ENCODE measurements at regions not wholly inside any gene's neighbourhood (a gene's known extent, or its start where the extent isn't known, plus 50 kb on each side); places are given as distances from the start of the nearest gene placed in this dataset.
"Not testable (repeated sequence)": the region's sequence is repeated elsewhere in the genome, so short reads cannot be mapped to it uniquely, and the experiment has no call there.

GRCh38 chr6:19939926-19940325, 102.8 kb downstream of the ID4 start:
- ATAC-seq; H3K27ac Mint-ChIP-seq; H3K4me1 Mint-ChIP-seq; DNase-seq (ENCODE audit: low spot score in 2 of 2); H3K36me3 Mint-ChIP-seq; H3K9me3 Mint-ChIP-seq; H3K4me3 Mint-ChIP-seq: not testable (repeated sequence)

GRCh38 chr6:19943042-19943441, 105.9 kb downstream of the ID4 start:
- DNase-seq (ENCODE audit: low spot score in 2 of 2) (no peak), ATAC-seq (no peak)
- H3K4me3 Mint-ChIP-seq, result no peak overlapping the region
- no peaks in the 10 kb centered on the region for H3K36me3 Mint-ChIP-seq
- peaks cover 4% of the 10 kb centered on the region for H3K9me3 Mint-ChIP-seq
- no peak overlapping the region for H3K27ac Mint-ChIP-seq
- no peaks in the 10 kb centered on the region for H3K4me1 Mint-ChIP-seq

GRCh38 chr6:19945843-19946358, 108.7 kb downstream of the ID4 start:
- H3K4me1 Mint-ChIP-seq, result no peaks in the 10 kb centered on the region
- ATAC-seq, result no peak
- DNase-seq (ENCODE audit: low spot score in 2 of 2), result no peak
- H3K36me3 Mint-ChIP-seq, result no peaks in the 10 kb centered on the region
- H3K9me3 Mint-ChIP-seq, result peaks cover 8% of the 10 kb centered on the region
- no peak overlapping the region for H3K4me3 Mint-ChIP-seq
- H3K27ac Mint-ChIP-seq, result no peak overlapping the region

GRCh38 chr6:19949155-19949554, 112.0 kb downstream of the ID4 start:
- Mint-ChIP-seq H3K36me3 (no peaks in the 10 kb centered on the region), H3K4me1 (no peaks in the 10 kb centered on the region), H3K9me3 (peaks cover 11% of the 10 kb centered on the region), H3K4me3 (no peak overlapping the region), H3K27ac (no peak overlapping the region)
- ATAC-seq (no peak), DNase-seq (ENCODE audit: low spot score in 2 of 2) (no peak)

DNA sequence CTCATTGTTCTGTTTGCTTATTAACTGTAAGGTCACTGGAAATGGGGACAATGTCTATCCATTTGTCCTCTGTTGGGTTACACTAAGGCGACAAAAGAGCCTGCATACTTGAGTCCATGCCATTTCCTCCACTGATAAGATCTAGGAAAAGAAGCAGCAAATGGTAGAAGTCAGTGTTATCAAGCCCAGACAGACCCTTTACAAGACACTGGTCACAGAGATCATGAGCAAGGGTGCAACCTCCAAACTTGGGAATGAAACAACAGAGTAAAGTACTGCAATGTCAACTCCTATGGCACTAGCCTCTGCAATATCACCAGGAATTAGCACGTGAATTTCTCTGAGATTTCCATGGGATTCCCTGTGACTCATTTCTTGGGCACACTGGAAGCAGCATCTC, 126.9 kb downstream of the ID4 start:
- H3K4me1 Mint-ChIP-seq, result no peaks in the 10 kb centered on the region
- DNase-seq (ENCODE audit: low spot score in 2 of 2) (no peak), ATAC-seq (no peak)
- no peak overlapping the region for H3K27ac Mint-ChIP-seq
- H3K4me3 Mint-ChIP-seq, result no peak overlapping the region
- H3K9me3 Mint-ChIP-seq, result no peaks in the 10 kb centered on the region
- no peaks in the 10 kb centered on the region for H3K36me3 Mint-ChIP-seq

DNA sequence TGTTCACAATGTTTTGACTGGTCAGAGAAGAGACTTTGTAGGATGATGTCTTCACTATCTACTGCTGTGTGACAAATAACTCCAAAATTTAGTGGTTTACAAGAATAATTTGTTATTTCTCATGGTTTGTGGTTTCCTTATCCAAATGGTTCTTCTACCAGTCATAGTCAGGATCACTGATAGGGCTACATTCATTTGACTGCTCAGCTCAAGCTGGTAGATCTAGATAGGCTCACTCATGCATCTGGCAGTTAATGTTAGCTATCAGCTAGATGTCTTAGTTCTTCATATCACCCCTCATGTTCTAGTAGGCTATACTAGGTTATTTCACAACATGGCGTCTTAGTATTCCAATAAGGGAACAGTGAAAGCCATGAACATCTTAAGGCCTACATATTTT, 131.0 kb downstream of the ID4 start:
- no peak overlapping the region for H3K27ac Mint-ChIP-seq
- H3K36me3 Mint-ChIP-seq, result no peaks in the 10 kb centered on the region
- no peaks in the 10 kb centered on the region for H3K9me3 Mint-ChIP-seq
- no peak overlapping the region for H3K4me3 Mint-ChIP-seq
- ATAC-seq (no peak), DNase-seq (ENCODE audit: low spot score in 2 of 2) (no peak)
- H3K4me1 Mint-ChIP-seq, result no peaks in the 10 kb centered on the region

DNA sequence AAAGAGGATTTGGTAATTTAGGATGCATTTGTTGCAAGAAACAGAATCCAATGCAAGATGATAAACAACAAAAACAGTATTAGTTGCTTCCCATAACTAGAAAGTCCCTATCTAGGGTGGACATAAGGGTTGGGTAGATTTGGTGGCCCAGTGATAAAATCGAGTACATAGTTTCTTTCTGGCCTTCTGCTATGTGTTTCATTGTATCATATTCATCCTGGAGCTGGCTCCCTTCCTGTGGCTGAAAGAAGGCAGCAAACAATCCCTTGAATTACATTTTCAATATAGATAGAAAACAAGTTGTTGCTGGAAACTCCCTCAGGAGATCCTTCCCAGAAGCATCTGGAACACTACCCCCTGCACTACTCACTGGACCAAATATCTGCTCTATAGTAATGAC, 135.1 kb downstream of the ID4 start:
- Mint-ChIP-seq H3K9me3 (no peaks in the 10 kb centered on the region), H3K36me3 (no peaks in the 10 kb centered on the region), H3K4me1 (no peaks in the 10 kb centered on the region), H3K27ac (no peak overlapping the region), H3K4me3 (no peak overlapping the region)
- no peak for DNase-seq (ENCODE audit: low spot score in 2 of 2)
- no peak for ATAC-seq

DNA sequence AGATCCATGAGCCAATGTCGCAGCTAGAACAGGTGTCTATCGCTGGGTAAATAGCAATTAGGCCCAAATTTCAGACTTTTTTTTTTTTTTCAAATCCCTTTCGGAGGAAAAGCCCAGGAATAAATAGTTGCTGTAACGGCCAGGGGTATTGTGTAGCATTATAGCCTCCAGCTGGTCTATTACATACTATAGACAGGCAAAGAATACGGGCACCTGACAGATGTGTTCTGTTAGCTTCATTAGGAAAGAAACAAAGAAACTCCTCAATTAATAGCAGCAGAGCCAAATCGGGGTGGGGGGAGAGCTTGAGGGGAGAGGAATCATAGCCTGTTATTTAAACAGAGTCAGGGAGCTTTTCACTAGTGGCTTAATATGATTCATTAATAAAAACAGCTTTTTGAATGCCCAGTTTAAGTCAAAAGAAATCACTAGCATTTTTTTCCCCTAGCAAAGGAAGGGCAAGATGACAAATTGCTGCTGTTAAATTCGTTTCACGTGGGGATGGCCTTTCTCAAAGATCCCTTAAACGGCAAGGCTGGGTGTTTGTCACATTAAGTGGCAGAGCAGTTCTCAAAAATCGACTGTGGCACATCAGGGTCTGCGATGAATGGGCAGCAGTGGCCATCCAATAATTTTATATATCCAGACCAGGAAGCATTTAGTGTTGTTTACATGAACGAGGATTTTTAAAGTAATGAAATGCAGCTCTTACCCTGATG, 139.4 kb downstream of the ID4 start:
- H3K4me1 Mint-ChIP-seq, result no peaks in the 10 kb centered on the region
- H3K9me3 Mint-ChIP-seq, result no peaks in the 10 kb centered on the region
- no peak overlapping the region for H3K4me3 Mint-ChIP-seq
- ATAC-seq, result no peak
- DNase-seq (ENCODE audit: low spot score in 2 of 2), result no peak
- H3K27ac Mint-ChIP-seq, result no peak overlapping the region
- no peaks in the 10 kb centered on the region for H3K36me3 Mint-ChIP-seq

DNA sequence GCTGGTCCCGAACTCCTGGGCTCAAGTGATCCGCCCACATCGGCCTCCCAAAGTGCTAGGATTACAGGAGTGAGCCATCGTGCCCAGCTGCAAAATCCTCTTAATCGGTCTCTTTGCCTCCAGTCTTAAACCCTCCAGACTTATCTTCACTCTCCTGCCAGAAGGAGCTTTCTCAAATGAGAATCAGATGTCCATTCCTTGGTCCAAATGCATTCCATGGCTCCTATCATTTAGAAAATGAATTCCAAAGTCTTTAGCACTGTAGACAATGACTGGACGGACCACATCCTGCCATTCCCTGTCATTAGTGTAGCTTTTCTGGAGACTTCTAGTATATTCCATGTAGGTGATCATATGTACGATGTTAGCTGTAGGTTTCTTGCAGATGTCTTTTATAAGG, 141.9 kb downstream of the ID4 start:
- Mint-ChIP-seq H3K9me3 (no peaks in the 10 kb centered on the region), H3K4me3 (no peak overlapping the region), H3K36me3 (no peaks in the 10 kb centered on the region), H3K27ac (no peak overlapping the region), H3K4me1 (no peaks in the 10 kb centered on the region)
- ATAC-seq (no peak), DNase-seq (ENCODE audit: low spot score in 2 of 2) (no peak)

DNA sequence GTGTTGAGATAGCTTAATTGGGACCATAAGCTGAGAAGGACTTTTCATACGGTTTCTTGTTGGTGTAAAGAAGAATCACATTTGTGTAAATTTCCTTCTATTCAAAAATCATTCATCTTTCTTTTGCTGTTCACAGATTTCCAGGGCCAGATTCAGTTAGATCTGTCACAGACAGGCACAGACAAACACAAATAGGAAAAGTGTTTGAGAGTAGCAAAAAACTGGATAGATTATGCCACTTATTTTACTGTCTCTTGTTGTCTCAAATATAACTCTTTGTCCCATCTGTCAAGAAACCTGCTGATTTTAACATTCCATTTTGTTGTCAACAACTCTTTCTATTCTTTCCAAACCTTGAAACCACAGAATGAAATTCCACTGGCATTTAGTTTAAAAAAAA, 142.8 kb downstream of the ID4 start:
- H3K4me1 Mint-ChIP-seq, result no peaks in the 10 kb centered on the region
- no peaks in the 10 kb centered on the region for H3K9me3 Mint-ChIP-seq
- no peak overlapping the region for H3K4me3 Mint-ChIP-seq
- ATAC-seq, result no peak
- no peak for DNase-seq (ENCODE audit: low spot score in 2 of 2)
- no peaks in the 10 kb centered on the region for H3K36me3 Mint-ChIP-seq
- no peak overlapping the region for H3K27ac Mint-ChIP-seq

DNA sequence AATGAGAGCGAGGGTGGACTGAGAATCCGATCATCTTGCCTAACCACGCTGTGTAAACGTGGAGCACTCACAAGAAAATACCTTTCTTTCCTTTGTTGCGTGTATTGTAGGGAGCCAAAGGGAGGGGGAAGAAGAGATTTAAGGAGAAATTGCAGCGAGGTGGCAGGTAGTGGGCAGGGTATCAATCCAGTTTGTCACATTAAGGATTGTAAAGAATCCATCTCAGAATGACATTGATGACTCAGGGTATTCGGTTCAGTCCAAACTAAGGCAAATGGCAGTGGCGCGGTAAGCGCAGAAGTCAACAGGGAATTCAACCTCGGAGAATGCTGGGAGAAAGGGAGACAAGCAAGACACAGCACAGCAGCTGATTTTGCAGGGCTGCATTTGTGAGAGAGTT, 146.2 kb downstream of the ID4 start:
- Mint-ChIP-seq H3K9me3 (no peaks in the 10 kb centered on the region), H3K36me3 (no peaks in the 10 kb centered on the region), H3K4me3 (no peak overlapping the region), H3K27ac (no peak overlapping the region), H3K4me1 (no peaks in the 10 kb centered on the region)
- DNase-seq (ENCODE audit: low spot score in 2 of 2), result no peak
- no peak for ATAC-seq

GRCh38 chr6:19986691-19987438, 149.7 kb downstream of the ID4 start:
- Mint-ChIP-seq H3K4me1 (no peaks in the 10 kb centered on the region), H3K4me3 (no peak overlapping the region), H3K27ac (no peak overlapping the region), H3K9me3 (no peaks in the 10 kb centered on the region), H3K36me3 (no peaks in the 10 kb centered on the region)
- ATAC-seq (no peak), DNase-seq (ENCODE audit: low spot score in 2 of 2) (no peak)

DNA sequence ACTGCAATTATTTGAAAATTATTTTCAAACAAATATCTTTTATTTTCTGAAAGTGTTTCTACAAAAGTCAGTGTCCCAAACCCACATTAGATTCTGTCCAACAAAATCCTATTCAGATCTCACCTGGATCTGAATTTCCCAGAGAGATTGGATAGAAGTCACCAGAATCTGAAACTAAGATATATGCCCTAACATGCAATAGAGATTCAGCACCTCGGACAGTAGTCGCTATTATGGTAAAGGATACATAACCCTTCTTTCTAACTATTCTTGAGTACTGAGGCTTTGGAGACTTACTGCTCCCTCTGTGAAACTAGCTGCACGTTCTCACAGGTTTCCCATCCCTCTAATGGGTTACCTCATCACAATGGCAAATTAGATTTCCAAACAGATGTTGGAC, 151.4 kb downstream of the ID4 start:
- Mint-ChIP-seq H3K27ac (no peak overlapping the region), H3K4me1 (no peaks in the 10 kb centered on the region), H3K36me3 (no peaks in the 10 kb centered on the region), H3K4me3 (no peak overlapping the region), H3K9me3 (no peaks in the 10 kb centered on the region)
- ATAC-seq, result no peak
- no peak for DNase-seq (ENCODE audit: low spot score in 2 of 2)

- H3K36me3 Mint-ChIP-seq, result no peaks in the 10 kb centered on the region
- no peaks in the 10 kb centered on the region for H3K9me3 Mint-ChIP-seq
- H3K4me3 Mint-ChIP-seq, result no peak overlapping the region
- ATAC-seq (no peak), DNase-seq (ENCODE audit: low spot score in 2 of 2) (no peak)
- H3K4me1 Mint-ChIP-seq, result no peaks in the 10 kb centered on the region
- H3K27ac Mint-ChIP-seq, result no peak overlapping the region
Observed at GRCh38 chr6:19991176-19991575, 154.0 kb downstream of the ID4 start.

- no peak overlapping the region for H3K4me3 Mint-ChIP-seq
- H3K36me3 Mint-ChIP-seq, result no peaks in the 10 kb centered on the region
- H3K27ac Mint-ChIP-seq, result no peak overlapping the region
- H3K4me1 Mint-ChIP-seq, result peaks cover 4% of the 10 kb centered on the region
- no peak for DNase-seq (ENCODE audit: low spot score in 2 of 2)
- ATAC-seq, result no peak
- peaks cover 2% of the 10 kb centered on the region for H3K9me3 Mint-ChIP-seq
Observed at GRCh38 chr6:19994909-19995308, 157.7 kb downstream of the ID4 start.

DNA sequence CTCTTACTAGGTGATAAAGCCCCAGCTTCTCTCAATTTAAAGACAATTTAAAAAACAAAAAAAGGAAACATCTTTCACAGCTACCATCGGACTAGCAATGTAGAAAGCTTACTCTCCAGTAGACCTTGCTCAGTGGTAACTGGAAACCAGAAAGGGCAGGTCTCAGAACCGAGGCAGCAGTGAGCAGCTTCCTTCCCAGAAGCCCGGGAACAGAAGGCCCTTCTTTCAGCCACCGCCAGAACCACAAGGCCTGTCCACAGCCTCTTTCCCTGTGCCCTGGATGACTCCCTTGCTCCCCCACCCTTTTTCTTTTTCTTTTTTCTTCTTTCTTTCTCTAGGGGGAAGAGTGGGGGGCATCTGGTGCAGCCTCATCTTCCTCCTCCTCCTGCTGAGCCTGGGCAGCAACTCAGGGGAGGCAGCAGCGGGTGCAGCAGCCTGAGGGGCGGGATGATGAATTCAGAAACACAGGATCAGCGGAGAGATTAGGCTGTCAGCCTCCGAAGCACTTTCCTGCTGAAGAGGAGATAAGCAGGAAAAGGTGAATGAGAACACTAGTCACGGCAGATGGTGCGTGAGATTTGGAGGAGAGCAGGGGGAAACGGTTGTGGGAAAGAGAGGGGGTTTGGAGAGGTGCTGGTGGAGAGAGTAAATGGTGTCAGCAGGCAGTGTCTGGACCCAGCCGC, 158.5 kb downstream of the ID4 start:
- no peaks in the 10 kb centered on the region for H3K36me3 Mint-ChIP-seq
- ATAC-seq (no peak), DNase-seq (ENCODE audit: low spot score in 2 of 2) (no peak)
- no peak overlapping the region for H3K4me3 Mint-ChIP-seq
- peaks cover 6% of the 10 kb centered on the region for H3K4me1 Mint-ChIP-seq
- no peak overlapping the region for H3K27ac Mint-ChIP-seq
- peaks cover 3% of the 10 kb centered on the region for H3K9me3 Mint-ChIP-seq

All from stimulated activated effector memory CD8-positive, alpha-beta T cell treated with anti-CD3 and anti-CD28 coated beads, Interleukin-12 subunit alpha, Interleukin-12 subunit beta, amount 100 ng/mL, for 72 hours (primary cell).